ENCODE measurements at regions not wholly inside any gene's neighbourhood (a gene's known extent, or its start where the extent isn't known, plus 50 kb on each side); places are given as distances from the start of the nearest gene placed in this dataset.
"Not testable (repeated sequence)": the region's sequence is repeated elsewhere in the genome, so short reads cannot be mapped to it uniquely, and the experiment has no call there.

DNA sequence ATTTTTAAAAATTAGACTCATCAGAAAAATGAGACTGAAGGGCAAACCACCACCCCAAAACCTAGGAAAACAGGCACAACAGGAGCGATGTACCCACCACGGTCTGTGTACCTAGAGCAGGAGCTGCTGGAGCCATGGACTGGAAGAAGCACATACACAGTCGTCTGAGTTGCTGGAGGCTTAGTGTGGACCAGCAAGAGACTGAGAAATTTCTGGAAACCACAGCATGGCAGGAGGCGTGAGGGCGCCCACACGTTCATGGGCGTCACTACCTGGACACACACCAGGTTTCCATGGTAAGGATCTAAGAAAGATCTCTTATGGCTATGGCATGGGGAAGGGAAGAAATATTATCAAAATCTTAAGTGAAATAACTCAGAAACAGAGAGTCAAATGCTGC, 91.9 kb downstream of the MED10 start:
- H3K4me1 Mint-ChIP-seq = no peaks in the 10 kb centered on the region
- intact Hi-C loops (cut with micrococcal nuclease) = no loop called here
- no peaks in the 10 kb centered on the region for H3K36me3 Mint-ChIP-seq (ENCODE audit: low read depth)
- DNase-seq (no peak), ATAC-seq (ENCODE audit: low read depth) (no peak)
- H3K27ac Mint-ChIP-seq = no peak overlapping the region
- TF ChIP-seq, protein P1, sequence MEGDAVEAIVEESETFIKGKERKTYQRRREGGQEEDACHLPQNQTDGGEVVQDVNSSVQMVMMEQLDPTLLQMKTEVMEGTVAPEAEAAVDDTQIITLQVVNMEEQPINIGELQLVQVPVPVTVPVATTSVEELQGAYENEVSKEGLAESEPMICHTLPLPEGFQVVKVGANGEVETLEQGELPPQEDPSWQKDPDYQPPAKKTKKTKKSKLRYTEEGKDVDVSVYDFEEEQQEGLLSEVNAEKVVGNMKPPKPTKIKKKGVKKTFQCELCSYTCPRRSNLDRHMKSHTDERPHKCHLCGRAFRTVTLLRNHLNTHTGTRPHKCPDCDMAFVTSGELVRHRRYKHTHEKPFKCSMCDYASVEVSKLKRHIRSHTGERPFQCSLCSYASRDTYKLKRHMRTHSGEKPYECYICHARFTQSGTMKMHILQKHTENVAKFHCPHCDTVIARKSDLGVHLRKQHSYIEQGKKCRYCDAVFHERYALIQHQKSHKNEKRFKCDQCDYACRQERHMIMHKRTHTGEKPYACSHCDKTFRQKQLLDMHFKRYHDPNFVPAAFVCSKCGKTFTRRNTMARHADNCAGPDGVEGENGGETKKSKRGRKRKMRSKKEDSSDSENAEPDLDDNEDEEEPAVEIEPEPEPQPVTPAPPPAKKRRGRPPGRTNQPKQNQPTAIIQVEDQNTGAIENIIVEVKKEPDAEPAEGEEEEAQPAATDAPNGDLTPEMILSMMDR (IDR thresholded peaks at IDR 0.05) = no peak
- no peaks in the 10 kb centered on the region for H3K9me3 Mint-ChIP-seq
- CTCF ChIA-PET = no interaction called here
- POLR2A ChIA-PET = no interaction called here
- no peak overlapping the region for H3K4me3 Mint-ChIP-seq
- H3K27me3 Mint-ChIP-seq = peaks cover 2% of the 10 kb centered on the region

DNA sequence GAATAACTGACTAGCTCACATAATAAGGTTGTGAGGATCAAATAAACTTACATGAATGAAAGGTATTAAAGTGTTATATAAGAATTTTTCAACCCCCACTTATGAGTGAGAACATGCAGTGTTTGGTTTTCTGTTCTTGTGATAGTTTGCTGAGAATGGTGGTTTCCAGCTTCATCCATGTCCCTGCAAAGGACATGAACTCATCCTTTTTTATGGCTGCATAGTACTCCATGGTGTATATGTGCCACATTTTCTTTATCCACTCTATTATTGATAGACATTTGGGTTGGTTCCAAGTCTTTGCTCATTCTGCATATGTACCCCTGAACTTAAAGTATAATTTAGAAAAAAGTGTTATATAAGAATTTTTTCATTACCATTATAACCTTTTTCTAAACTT, 93.9 kb downstream of the MED10 start:
- POLR2A ChIA-PET; CTCF ChIA-PET; H3K27me3 Mint-ChIP-seq; H3K36me3 Mint-ChIP-seq (ENCODE audit: low read depth); DNase-seq; ATAC-seq (ENCODE audit: low read depth); H3K27ac Mint-ChIP-seq; H3K9me3 Mint-ChIP-seq; intact Hi-C loops (cut with micrococcal nuclease); H3K4me1 Mint-ChIP-seq; H3K4me3 Mint-ChIP-seq: not testable (repeated sequence)

DNA sequence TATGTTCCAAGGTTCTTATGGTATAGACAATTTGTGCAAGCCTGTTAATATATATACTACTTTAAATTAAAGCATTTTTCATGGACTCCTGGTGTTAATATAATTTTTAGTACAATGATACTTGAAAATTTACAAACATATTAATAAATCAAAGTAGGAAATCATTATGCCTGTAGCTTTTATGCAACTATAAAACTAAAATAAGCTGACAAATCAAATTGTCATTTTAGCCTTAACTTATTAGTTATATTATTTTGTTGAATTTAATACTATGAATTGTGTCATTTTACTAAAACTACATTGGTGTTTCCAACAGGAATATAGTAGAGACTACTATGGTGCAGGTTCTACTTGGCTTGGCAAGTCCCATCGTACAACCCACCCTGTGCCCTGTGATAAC, 96.0 kb downstream of the MED10 start:
- no peak overlapping the region for H3K27ac Mint-ChIP-seq
- CTCF ChIA-PET = no interaction called here

DNA sequence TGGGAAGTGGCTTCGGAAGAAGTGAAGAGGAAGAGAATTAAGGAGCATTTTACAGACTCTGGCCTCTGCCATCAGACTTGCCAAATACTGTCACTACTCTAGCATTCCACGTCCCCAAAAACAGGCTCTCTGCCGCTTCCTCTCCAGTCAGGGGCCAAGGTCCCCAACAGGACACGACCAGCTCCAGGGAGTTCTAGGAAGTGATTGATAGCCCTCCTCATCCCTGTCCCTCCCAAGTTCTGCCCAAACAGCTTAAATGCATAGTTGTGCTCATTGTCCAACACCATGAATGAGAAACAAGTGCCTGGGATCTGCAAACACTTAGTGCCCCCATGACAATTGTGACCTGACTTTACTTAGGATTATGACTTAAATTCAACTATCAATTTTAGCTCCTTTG, 96.5 kb downstream of the MED10 start:
- Mint-ChIP-seq H3K9me3 (no peaks in the 10 kb centered on the region), H3K27ac (no peak overlapping the region), H3K4me1 (no peaks in the 10 kb centered on the region), H3K36me3 (ENCODE audit: low read depth) (no peaks in the 10 kb centered on the region), H3K4me3 (no peak overlapping the region), H3K27me3 (peaks cover 2% of the 10 kb centered on the region)
- CTCF ChIA-PET = no interaction called here
- DNase-seq = no peak
- TF ChIP-seq, protein P1 (IDR thresholded peaks at IDR 0.05) = no peak
- intact Hi-C loops (cut with micrococcal nuclease) = no loop called here
- POLR2A ChIA-PET = no interaction called here
- ATAC-seq (ENCODE audit: low read depth) = no peak

More for the DNA sequence above, 96.0 kb downstream of the MED10 start:
- Mint-ChIP-seq H3K4me1 (no peaks in the 10 kb centered on the region), H3K9me3 (no peaks in the 10 kb centered on the region), H3K27me3 (peaks cover 2% of the 10 kb centered on the region), H3K4me3 (no peak overlapping the region), H3K36me3 (ENCODE audit: low read depth) (no peaks in the 10 kb centered on the region)
- intact Hi-C loops (cut with micrococcal nuclease) = no loop called here
- no peak for DNase-seq
- no peak for ATAC-seq (ENCODE audit: low read depth)
- POLR2A ChIA-PET = no interaction called here
- TF ChIP-seq, protein P1 (IDR thresholded peaks at IDR 0.05) = no peak

DNA sequence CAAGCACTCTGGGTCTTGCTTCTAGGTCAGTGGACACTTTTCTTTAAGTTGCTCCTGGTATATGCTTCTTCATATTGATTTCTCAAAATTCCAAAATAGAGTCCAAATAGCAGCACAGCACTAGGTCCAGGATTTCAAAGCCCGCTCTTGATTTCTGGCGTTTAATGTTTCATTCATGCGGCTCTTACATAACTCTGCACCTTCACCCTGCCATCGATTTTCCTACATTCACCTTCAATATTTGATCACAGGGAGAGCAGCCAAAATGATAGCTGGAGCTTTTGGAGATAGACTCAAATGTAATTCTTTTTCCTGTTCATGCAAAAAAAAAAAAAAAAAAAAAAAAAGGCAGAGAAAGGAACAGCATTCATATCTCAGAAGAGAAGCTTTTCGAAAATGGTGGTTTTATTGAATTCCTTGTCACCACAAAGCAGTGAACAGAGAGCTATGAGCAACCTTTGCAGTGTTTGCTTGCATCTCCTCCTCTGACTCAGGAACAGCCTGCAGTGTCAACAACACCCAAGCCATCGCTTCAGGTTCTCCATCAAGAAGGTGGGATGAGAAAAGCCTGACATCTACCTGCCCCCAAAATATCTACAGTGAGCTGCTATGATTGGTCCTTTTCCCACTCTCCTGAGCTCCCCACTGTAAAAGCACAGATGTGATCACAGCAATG, 97.8 kb downstream of the MED10 start:
- no peak for ATAC-seq (ENCODE audit: low read depth)
- H3K4me1 Mint-ChIP-seq = no peaks in the 10 kb centered on the region
- ChIA-PET CTCF (no interaction called here), POLR2A (no interaction called here)
- TF ChIP-seq, protein P1 (IDR thresholded peaks at IDR 0.05) = no peak
- H3K4me3 Mint-ChIP-seq = no peak overlapping the region
- peaks cover 9% of the 10 kb centered on the region for H3K27me3 Mint-ChIP-seq
- no peaks in the 10 kb centered on the region for H3K9me3 Mint-ChIP-seq
- no peak overlapping the region for H3K27ac Mint-ChIP-seq
- DNase-seq = no peak
- H3K36me3 Mint-ChIP-seq (ENCODE audit: low read depth) = no peaks in the 10 kb centered on the region
- intact Hi-C loops (cut with micrococcal nuclease) = no loop called here

DNA sequence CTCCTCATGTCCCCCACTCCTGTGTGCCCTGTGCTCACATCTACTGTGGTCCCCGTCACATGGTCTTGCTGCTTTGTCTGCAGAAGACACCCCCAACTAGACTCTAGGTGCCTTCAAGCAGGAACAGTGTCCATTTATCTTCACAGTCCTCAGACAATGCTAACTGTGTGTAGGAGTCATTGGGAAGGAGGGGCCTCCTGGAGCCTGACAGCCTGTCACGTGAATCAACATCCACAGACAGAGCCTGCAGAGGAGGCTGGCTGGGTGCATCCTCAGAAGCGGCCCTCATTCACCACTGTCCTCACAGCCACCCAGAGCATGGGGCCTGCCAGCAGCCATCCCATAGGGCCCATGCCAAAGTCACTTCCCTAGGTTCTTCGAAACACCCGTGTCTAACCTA, 98.7 kb downstream of the MED10 start:
- Mint-ChIP-seq H3K9me3 (no peaks in the 10 kb centered on the region), H3K4me3 (no peak overlapping the region), H3K36me3 (ENCODE audit: low read depth) (no peaks in the 10 kb centered on the region), H3K4me1 (no peaks in the 10 kb centered on the region), H3K27ac (no peak overlapping the region), H3K27me3 (peaks cover 10% of the 10 kb centered on the region)
- ChIA-PET CTCF (no interaction called here), POLR2A (no interaction called here)
- TF ChIP-seq, protein P1 (IDR thresholded peaks at IDR 0.05) = no peak
- intact Hi-C loops (cut with micrococcal nuclease) = no loop called here
- DNase-seq (no peak), ATAC-seq (ENCODE audit: low read depth) (no peak)
